IMR-90 (cell line): ENCODE measurements at regions not wholly inside any gene's neighbourhood (a gene's known extent, or its start where the extent isn't known, plus 50 kb on each side); places are given as distances from the start of the nearest gene placed in this dataset.

ENCODE experiments used
- ATAC-seq: fragments of 200-7000 bp; cut with Tn5 transposase; 2 replicates; pipeline ENCODE4 v1.9.1; 2020; ENCODE audit warnings: low read depth, mild to moderate bottlenecking, moderate library complexity
- BruUV-seq: library from RNA; stranded (reverse); fragments of 400-500 nt; replicated peaks from 2 replicates; lab custom pipeline; 2021; lab: Mats Ljungman, UMichigan
- CTCF ChIA-PET: fragments of 300-600 bp; formaldehyde crosslinking; extraction: SDS; loops from one replicate; lab custom pipeline; 2021; ENCODE audit warnings: antibody characterized with exemption; lab: Yijun Ruan, JAX
- POLR2A ChIA-PET: fragments of 300-600 bp; sonication (Branson Sonifier 250); formaldehyde crosslinking; loops from one replicate; lab custom pipeline; 2022; ENCODE audit warnings: antibody characterized with exemption; ENCODE audit not compliant: unreplicated experiment; lab: Charles Lee
- DNase-seq: peaks from one replicate; pipeline ENCODE4 v3.0.0; 2013
- H2AFZ ChIP-seq: replicated peaks from 2 replicates; pipeline ENCODE3; 2013; ENCODE audit warnings: low read length, mild to moderate bottlenecking; ENCODE audit not compliant: poor library complexity
- H2AK5ac ChIP-seq: 2 replicates; pipeline ENCODE4 v1.6.1; 2013; ENCODE audit warnings: low read depth, low read length, inconsistent platforms
- H2AK9ac ChIP-seq: replicated peaks from 2 replicates; pipeline ENCODE3; 2013; ENCODE audit warnings: mild to moderate bottlenecking, low read depth, low read length, moderate library complexity; ENCODE audit not compliant: poor library complexity
- H2BK120ac ChIP-seq: 2 replicates; pipeline ENCODE4 v1.6.1; 2013; ENCODE audit warnings: low read depth, low read length, inconsistent platforms
- H2BK15ac ChIP-seq: 3 replicates; pipeline ENCODE4 v1.6.1; 2013; ENCODE audit warnings: low read depth, low read length, inconsistent platforms
- H2BK20ac ChIP-seq: 2 replicates; pipeline ENCODE4 v1.6.1; 2013; ENCODE audit warnings: low read depth, mild to moderate bottlenecking, inconsistent platforms, low read length, moderate library complexity
- H2BK5ac ChIP-seq: 2 replicates; pipeline ENCODE4 v1.6.1; 2013; ENCODE audit warnings: mild to moderate bottlenecking, low read depth, low read length, inconsistent platforms; ENCODE audit not compliant: poor library complexity, severe bottlenecking
- H3K14ac ChIP-seq: replicated peaks from 2 replicates; pipeline ENCODE4 v1.6.1; 2013; ENCODE audit warnings: low read depth, low read length, inconsistent platforms
- H3K18ac ChIP-seq: 2 replicates; pipeline ENCODE4 v1.6.1; 2013; ENCODE audit warnings: low read depth, low read length, control low read depth
- H3K23ac ChIP-seq: 2 replicates; pipeline ENCODE4 v1.6.1; 2013; ENCODE audit warnings: low read depth, low read length, inconsistent platforms
- H3K27ac ChIP-seq: 2 replicates; pipeline ENCODE4 v1.5.1; 2013; ENCODE audit warnings: mild to moderate bottlenecking, control low read depth, low read length; ENCODE audit not compliant: insufficient read depth
- H3K27me3 ChIP-seq: 2 replicates; pipeline ENCODE4 v1.6.1; 2013; ENCODE audit warnings: low read length; ENCODE audit not compliant: control insufficient read depth, insufficient read depth
- H3K36me3 ChIP-seq: 2 replicates; pipeline ENCODE4 v1.6.1; 2013; ENCODE audit warnings: low read length, mixed read lengths; ENCODE audit not compliant: control insufficient read depth, insufficient read depth
- H3K4ac ChIP-seq: 2 replicates; pipeline ENCODE4 v1.6.1; 2013; ENCODE audit warnings: low read depth, low read length, inconsistent platforms
- H3K4me1 ChIP-seq: 2 replicates; pipeline ENCODE4 v1.6.1; 2013; ENCODE audit warnings: low read length, mixed read lengths; ENCODE audit not compliant: control insufficient read depth, insufficient read depth
- H3K4me2 ChIP-seq: 2 replicates; pipeline ENCODE4 v1.6.1; 2013; ENCODE audit warnings: low read depth, mild to moderate bottlenecking, control low read depth, low read length, moderate library complexity
- H3K4me3 ChIP-seq: 2 replicates; pipeline ENCODE4 v1.5.1; 2013; ENCODE audit warnings: low read depth, mild to moderate bottlenecking, control low read depth, low read length, moderate library complexity; ENCODE audit not compliant: insufficient read depth
- H3K56ac ChIP-seq: 2 replicates; pipeline ENCODE4 v1.6.1; 2013; ENCODE audit warnings: low read length, inconsistent platforms; ENCODE audit not compliant: insufficient read depth; ENCODE audit errors: extremely low read depth
- H3K79me1 ChIP-seq, 2 experiments: 2 replicates each; pipeline ENCODE4 v1.6.1; 2013; ENCODE audit warnings: low read length in 2 of 2, inconsistent platforms in 1 of 2, low read depth in 1 of 2
- H3K9ac ChIP-seq: 2 replicates; pipeline ENCODE4 v1.6.1; 2013; ENCODE audit warnings: low read depth, low read length, control low read depth
- H3K9me1 ChIP-seq: 2 replicates; pipeline ENCODE4 v1.6.1; 2013; ENCODE audit warnings: low read length, inconsistent platforms; ENCODE audit not compliant: insufficient read depth
- H3K9me3 ChIP-seq: 2 replicates; pipeline ENCODE4 v1.6.1; 2013; ENCODE audit warnings: low read length; ENCODE audit not compliant: control insufficient read depth, insufficient read depth
- H4K20me1 ChIP-seq: 2 replicates; pipeline ENCODE4 v1.6.1; 2013; ENCODE audit warnings: low read length, inconsistent platforms; ENCODE audit not compliant: insufficient read depth
- H4K5ac ChIP-seq: 2 replicates; pipeline ENCODE4 v1.6.1; 2013; ENCODE audit warnings: mild to moderate bottlenecking, low read depth, low read length, control low read depth
- H4K8ac ChIP-seq, 2 experiments: 2 replicates each; pipeline ENCODE4 v1.6.1; 2013; ENCODE audit warnings: low read depth in 2 of 2, low read length in 2 of 2, control low read depth in 1 of 2, inconsistent platforms in 1 of 2
- H4K91ac ChIP-seq: 2 replicates; pipeline ENCODE4 v1.6.1; 2013; ENCODE audit warnings: low read depth, low read length, inconsistent platforms; ENCODE audit not compliant: insufficient read depth
- CHD1 ChIP-seq: IDR thresholded peaks from 2 replicates; pipeline ENCODE4 v1.6.1; 2012; ENCODE audit warnings: low read depth, low read length, improper control_type of control experiment
- CTCF ChIP-seq: conservative IDR thresholded peaks from 2 replicates; pipeline ENCODE4 v1.5.1; 2012; ENCODE audit warnings: mild to moderate bottlenecking, low read depth, low read length, improper control_type of control experiment
- MAZ ChIP-seq: IDR thresholded peaks from 2 replicates; pipeline ENCODE4 v1.6.1; 2012; ENCODE audit warnings: low read depth, mild to moderate bottlenecking, low read length, improper control_type of control experiment, moderate library complexity, borderline replicate concordance
- MXI1 ChIP-seq: IDR thresholded peaks from 2 replicates; pipeline ENCODE4 v1.6.1; 2012; ENCODE audit warnings: low read depth, mild to moderate bottlenecking, low read length, moderate library complexity, borderline replicate concordance
- USF2 ChIP-seq: fragments of 150-350 bp; IDR thresholded peaks from 2 replicates; pipeline ENCODE4 v1.6.1; 2017; ENCODE audit warnings: mild to moderate bottlenecking, antibody characterized with exemption, low read length, low read depth
- WGBS, 2 experiments: methylation state at CpG; one replicate each; pipeline versions ENCODE4 v1.1.5 to v1.1.7; 2013; ENCODE audit warnings: missing lambda C conversion rate in 2 of 2; ENCODE audit not compliant: insufficient read length in 1 of 2; ENCODE audit errors: extremely low coverage in 2 of 2; 5-methylcytosine and 5-hydroxymethylcytosine counted together
- dilution Hi-C: fragments of 300-500 bp; cut with HindIII; formaldehyde crosslinking; loops from one replicate; pipeline ENCODE4 v1.14.3; 2018; ENCODE audit warnings: low sequenced_read_pairs; ENCODE audit not compliant: unreplicated experiment
- in situ Hi-C: fragments of 300-500 bp; cut with MboI; formaldehyde crosslinking; loops from 3 replicates; pipeline ENCODE4 v1.14.3; 2019; ENCODE audit warnings: low sequenced_read_pairs, inconsistent platforms, mixed read lengths
- intact Hi-C: fragments of 100-400 bp; cut with micrococcal nuclease; formaldehyde crosslinking; loops from 2 replicates; pipeline ENCODE4 v1.10.0; 2022

- H2BK120ac ChIP-seq: no peak overlapping the region
- CTCF ChIA-PET: no interaction called here
- ATAC-seq (no peak), DNase-seq (no peak)
- no peak overlapping the region for H4K8ac ChIP-seq
- H3K9ac ChIP-seq: no peak overlapping the region
- H3K56ac ChIP-seq: no peak overlapping the region
- no peak overlapping the region for H3K4me3 ChIP-seq
- H3K18ac ChIP-seq: no peak overlapping the region
- 100% methylated on average over 2 of the region's 4 CpGs; no CpG with 5 or more reads in 1 of the 2 experiments for WGBS, 2 experiments
- H3K9me1 ChIP-seq: peaks cover 5% of the 10 kb centered on the region
- H3K36me3 ChIP-seq: no peaks in the 10 kb centered on the region
- H3K27me3 ChIP-seq: no peaks in the 10 kb centered on the region
- no peaks in the 10 kb centered on the region for H4K20me1 ChIP-seq
- 0 out of 3 replicates have a peak overlapping the region, but pooled peaks have one; percentile 70 for H2BK15ac ChIP-seq
- no peak overlapping the region for H4K5ac ChIP-seq
- no peak overlapping the region for H3K27ac ChIP-seq
- no peaks in the 10 kb centered on the region for H3K79me1 ChIP-seq
- H4K91ac ChIP-seq: peak overlapping the region; percentile 31; the same call in 1 of the 2 replicates
- H3K9me3 ChIP-seq: no peaks in the 10 kb centered on the region
- no TSS peak for BruUV-seq
- POLR2A ChIA-PET: no interaction called here
- peak overlapping the region; percentile 91; the same call in 1 of the 2 replicates for H2AK5ac ChIP-seq
- H2AFZ ChIP-seq: no peak overlapping the region
- 0 out of 2 replicates have a peak overlapping the region, but pooled peaks have one; percentile 44 for H3K14ac ChIP-seq
- intact Hi-C loops: loop anchor here (10.0 kb wide), 1 partner anchor 554 kb away; no protein-coding TSS in a partner anchor
- peak overlapping the region; percentile 59; the same call in 1 of the 2 replicates for H2BK20ac ChIP-seq
- dilution Hi-C loops: no loop called here
- in situ Hi-C loops: loop anchor here (5.0 to 10.0 kb wide), 2 partner anchors 322 to 664 kb away; no protein-coding TSS in a partner anchor
- no peak overlapping the region for H3K23ac ChIP-seq
- TF ChIP-seq MXI1 (no peak), CHD1 (no peak), CTCF (no peak), USF2 (no peak), MAZ (no peak)
- no peak overlapping the region for H3K4me2 ChIP-seq
- H2BK5ac ChIP-seq: no peak overlapping the region
- H3K4ac ChIP-seq: 0 out of 2 replicates have a peak overlapping the region, but pooled peaks have one; percentile 43
- peaks cover 6% of the 10 kb centered on the region for H3K4me1 ChIP-seq
- no peak overlapping the region for H2AK9ac ChIP-seq
Measured at GRCh38 chr7:16980539-16980938, 98.8 kb upstream of the AGR3 start.
